ENCODE measurements at regions not wholly inside any gene's neighbourhood (a gene's known extent, or its start where the extent isn't known, plus 50 kb on each side); places are given as distances from the start of the nearest gene placed in this dataset.

DNA sequence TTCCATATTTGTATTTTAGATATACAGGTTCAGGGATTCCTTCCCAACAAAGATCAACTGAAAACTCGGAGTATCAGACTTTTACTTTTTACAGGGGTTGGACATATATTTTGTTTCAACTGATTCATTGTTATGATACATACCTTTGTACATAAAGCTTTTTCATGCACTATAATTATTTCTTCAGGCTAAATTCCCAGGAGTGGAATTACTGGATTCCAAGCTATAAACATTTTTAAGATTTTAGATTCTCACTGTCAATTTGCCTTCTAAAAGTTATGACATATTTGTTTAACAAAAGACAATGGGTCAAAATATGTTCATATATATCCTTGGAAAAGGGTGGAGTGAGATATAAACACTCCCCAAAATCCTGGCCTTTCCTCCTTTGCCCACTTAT, 449.0 kb downstream of the PDCD6IP start:
- H3K9me3 ChIP-seq (ENCODE audit: control insufficient read depth in 1 of 2, low read length in 2 of 2): no peaks in the 10 kb centered on the region
- H3K9ac ChIP-seq (ENCODE audit: low read depth in 1 of 2, low read length in 2 of 2): no peak overlapping the region
- no peaks in the 10 kb centered on the region for H3K27me3 ChIP-seq (ENCODE audit: control insufficient read depth in 1 of 2, insufficient read depth in 2 of 2, low read length in 2 of 2)
- no peaks in the 10 kb centered on the region for H3K4me1 ChIP-seq (ENCODE audit: control insufficient read depth in 1 of 2, insufficient read depth in 2 of 2, low read length in 2 of 2)
- H3K36me3 ChIP-seq (ENCODE audit: control insufficient read depth in 1 of 2, insufficient read depth in 2 of 2, low read length in 2 of 2): no peaks in the 10 kb centered on the region
- no peak overlapping the region for H3K4me3 ChIP-seq (ENCODE audit: low read depth in 1 of 2, low read length in 2 of 2)
- H3K27ac ChIP-seq (ENCODE audit: low read depth, low read length): no peak overlapping the region

DNA sequence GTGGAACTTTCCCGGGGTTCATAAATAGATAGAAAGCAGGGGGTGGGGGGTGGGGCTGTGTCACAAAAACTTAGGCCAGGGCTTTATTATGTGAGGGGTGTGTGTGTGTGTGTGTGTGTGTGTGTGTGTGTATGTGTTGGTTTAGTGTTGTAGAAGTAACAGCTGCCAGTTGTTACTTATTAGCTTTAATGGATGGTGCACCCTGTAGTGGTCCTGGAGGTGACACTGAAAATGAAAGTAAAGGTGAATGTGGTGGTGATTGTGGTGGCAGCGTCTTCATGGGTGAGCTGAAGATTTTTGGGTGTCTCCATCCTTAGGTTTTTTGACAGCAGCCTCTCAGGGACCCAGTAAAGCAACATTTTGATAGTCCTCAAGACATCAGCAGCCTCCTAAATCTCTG, 449.9 kb downstream of the PDCD6IP start:
- Histone ChIP-seq H3K4me1 (ENCODE audit: control insufficient read depth in 1 of 2, insufficient read depth in 2 of 2, low read length in 2 of 2) (no peaks in the 10 kb centered on the region), H3K36me3 (ENCODE audit: control insufficient read depth in 1 of 2, insufficient read depth in 2 of 2, low read length in 2 of 2) (no peaks in the 10 kb centered on the region), H3K9ac (ENCODE audit: low read depth in 1 of 2, low read length in 2 of 2) (no peak overlapping the region), H3K27me3 (ENCODE audit: control insufficient read depth in 1 of 2, insufficient read depth in 2 of 2, low read length in 2 of 2) (no peaks in the 10 kb centered on the region), H3K27ac (ENCODE audit: low read depth, low read length) (no peak overlapping the region), H3K9me3 (ENCODE audit: control insufficient read depth in 1 of 2, low read length in 2 of 2) (no peaks in the 10 kb centered on the region), H3K4me3 (ENCODE audit: low read depth in 1 of 2, low read length in 2 of 2) (no peak overlapping the region)

DNA sequence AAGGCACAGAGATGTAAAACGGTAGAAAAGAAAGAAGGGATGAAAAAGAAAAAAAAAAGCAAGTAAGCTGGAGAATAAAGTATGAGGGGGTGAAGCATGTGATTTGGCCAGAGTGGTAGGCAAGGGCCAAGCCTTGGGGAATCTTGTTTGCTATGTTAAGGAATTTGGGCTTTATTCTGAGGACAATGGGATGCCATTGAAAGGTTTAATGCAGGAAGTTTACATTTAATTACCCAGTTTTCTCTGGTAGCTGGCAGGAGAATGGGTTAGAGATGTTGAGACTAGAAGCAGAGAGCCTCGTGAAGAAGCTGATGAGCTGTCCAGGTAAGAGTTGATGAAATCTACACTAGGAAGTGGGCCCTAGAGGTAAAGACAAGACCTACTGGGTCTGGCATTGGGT, 455.9 kb downstream of the PDCD6IP start:
- no peak overlapping the region for H3K27ac ChIP-seq (ENCODE audit: low read depth, low read length)
- no peaks in the 10 kb centered on the region for H3K4me1 ChIP-seq (ENCODE audit: control insufficient read depth in 1 of 2, insufficient read depth in 2 of 2, low read length in 2 of 2)
- no peak overlapping the region for H3K9ac ChIP-seq (ENCODE audit: low read depth in 1 of 2, low read length in 2 of 2)
- H3K27me3 ChIP-seq (ENCODE audit: control insufficient read depth in 1 of 2, insufficient read depth in 2 of 2, low read length in 2 of 2): no peaks in the 10 kb centered on the region
- H3K4me3 ChIP-seq (ENCODE audit: low read depth in 1 of 2, low read length in 2 of 2): no peak overlapping the region
- no peaks in the 10 kb centered on the region for H3K36me3 ChIP-seq (ENCODE audit: control insufficient read depth in 1 of 2, insufficient read depth in 2 of 2, low read length in 2 of 2)
- no peaks in the 10 kb centered on the region for H3K9me3 ChIP-seq (ENCODE audit: control insufficient read depth in 1 of 2, low read length in 2 of 2)

DNA sequence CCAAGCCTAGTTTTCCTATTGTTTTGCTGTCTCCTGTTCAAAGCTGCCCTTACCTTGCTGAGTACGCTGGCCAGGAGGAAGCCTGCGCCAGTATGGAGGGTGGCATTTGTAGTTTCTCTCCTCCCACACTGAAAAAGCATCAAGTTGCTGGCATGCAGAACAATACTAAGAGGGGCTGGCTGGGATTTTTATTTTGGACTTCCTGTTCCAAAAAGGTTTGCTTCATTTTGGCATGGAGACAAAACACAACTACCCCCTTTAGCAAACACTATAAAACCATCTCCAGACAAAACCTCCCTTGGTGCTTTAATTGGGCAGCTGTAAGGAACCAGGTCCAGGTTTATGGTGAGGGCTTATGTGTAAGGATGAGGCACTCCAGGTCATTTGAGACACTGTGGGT, 457.6 kb downstream of the PDCD6IP start:
- Histone ChIP-seq H3K4me1 (ENCODE audit: control insufficient read depth in 1 of 2, insufficient read depth in 2 of 2, low read length in 2 of 2) (no peaks in the 10 kb centered on the region), H3K9me3 (ENCODE audit: control insufficient read depth in 1 of 2, low read length in 2 of 2) (no peaks in the 10 kb centered on the region), H3K27ac (ENCODE audit: low read depth, low read length) (no peak overlapping the region), H3K27me3 (ENCODE audit: control insufficient read depth in 1 of 2, insufficient read depth in 2 of 2, low read length in 2 of 2) (no peaks in the 10 kb centered on the region), H3K36me3 (ENCODE audit: control insufficient read depth in 1 of 2, insufficient read depth in 2 of 2, low read length in 2 of 2) (no peaks in the 10 kb centered on the region), H3K9ac (ENCODE audit: low read depth in 1 of 2, low read length in 2 of 2) (no peak overlapping the region), H3K4me3 (ENCODE audit: low read depth in 1 of 2, low read length in 2 of 2) (no peak overlapping the region)

DNA sequence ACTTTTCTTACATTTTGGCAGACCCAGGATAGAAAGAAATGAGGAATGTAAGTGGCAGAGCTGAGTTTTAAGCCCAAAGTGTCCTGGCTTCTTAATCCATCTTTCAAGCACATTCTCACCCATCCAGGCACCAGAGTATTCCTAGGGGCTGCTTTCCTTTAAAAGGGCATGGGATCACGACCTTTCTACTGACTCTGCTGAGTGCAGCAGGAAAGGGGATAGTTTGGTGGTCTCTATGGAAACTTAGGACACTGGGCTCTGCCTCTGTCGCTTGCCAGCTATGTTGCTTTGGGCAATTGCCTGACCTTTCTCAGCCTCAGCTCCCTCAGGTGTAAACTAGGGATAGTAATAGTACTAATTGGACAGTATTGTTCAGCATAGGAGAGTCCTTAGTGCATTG, 458.4 kb downstream of the PDCD6IP start:
- H3K9me3 ChIP-seq (ENCODE audit: control insufficient read depth in 1 of 2, low read length in 2 of 2): no peaks in the 10 kb centered on the region
- H3K4me1 ChIP-seq (ENCODE audit: control insufficient read depth in 1 of 2, insufficient read depth in 2 of 2, low read length in 2 of 2): no peaks in the 10 kb centered on the region
- no peak overlapping the region for H3K27ac ChIP-seq (ENCODE audit: low read depth, low read length)

DNA sequence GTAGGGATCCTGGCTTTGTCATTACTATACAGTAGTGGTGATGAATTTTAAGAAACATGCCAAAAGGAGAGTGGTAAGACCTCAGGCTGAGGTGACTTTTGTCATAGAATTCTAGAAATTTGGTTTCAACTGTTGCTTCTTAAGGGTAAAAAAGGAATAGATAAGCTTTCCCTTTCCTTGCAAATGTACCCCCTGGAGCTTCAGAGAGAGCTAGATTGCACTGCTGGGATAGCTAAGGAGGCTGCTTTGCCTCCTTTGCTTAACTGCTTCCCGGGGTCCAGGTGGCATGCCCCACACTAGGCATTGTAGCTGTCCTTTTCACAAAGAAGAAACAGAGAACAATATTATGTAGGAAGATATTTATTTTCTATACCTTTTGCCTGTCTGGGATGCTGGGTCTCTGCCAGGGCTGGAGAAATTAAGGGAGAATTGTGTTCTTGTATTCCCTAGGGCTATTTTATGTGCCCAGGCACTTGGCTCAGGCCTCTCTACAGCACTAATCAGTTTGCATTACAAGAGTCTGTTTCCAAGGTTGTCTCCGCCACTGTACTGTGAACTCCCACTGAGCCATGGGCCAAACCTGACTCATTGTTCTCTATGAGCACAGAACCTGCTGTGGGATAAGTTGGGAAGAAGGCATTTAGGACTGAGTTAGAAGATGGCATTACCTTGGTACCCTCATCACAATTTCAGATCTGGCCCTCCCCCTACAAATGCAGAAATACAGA, 460.0 kb downstream of the PDCD6IP start:
- H3K27ac ChIP-seq (ENCODE audit: low read depth, low read length): no peak overlapping the region
- no peak overlapping the region for H3K4me3 ChIP-seq (ENCODE audit: low read depth in 1 of 2, low read length in 2 of 2)
- H3K4me1 ChIP-seq (ENCODE audit: control insufficient read depth in 1 of 2, insufficient read depth in 2 of 2, low read length in 2 of 2): peaks cover 0 to 9% of the 10 kb centered on the region in 2 donors
- no peaks in the 10 kb centered on the region for H3K9me3 ChIP-seq (ENCODE audit: control insufficient read depth in 1 of 2, low read length in 2 of 2)
- H3K36me3 ChIP-seq (ENCODE audit: control insufficient read depth in 1 of 2, insufficient read depth in 2 of 2, low read length in 2 of 2): no peaks in the 10 kb centered on the region
- no peak overlapping the region for H3K9ac ChIP-seq (ENCODE audit: low read depth in 1 of 2, low read length in 2 of 2)
- H3K27me3 ChIP-seq (ENCODE audit: control insufficient read depth in 1 of 2, insufficient read depth in 2 of 2, low read length in 2 of 2): no peaks in the 10 kb centered on the region

More for the DNA sequence above, 458.4 kb downstream of the PDCD6IP start:
- no peaks in the 10 kb centered on the region for H3K27me3 ChIP-seq (ENCODE audit: control insufficient read depth in 1 of 2, insufficient read depth in 2 of 2, low read length in 2 of 2)
- H3K36me3 ChIP-seq (ENCODE audit: control insufficient read depth in 1 of 2, insufficient read depth in 2 of 2, low read length in 2 of 2): no peaks in the 10 kb centered on the region
- no peak overlapping the region for H3K4me3 ChIP-seq (ENCODE audit: low read depth in 1 of 2, low read length in 2 of 2)
- no peak overlapping the region for H3K9ac ChIP-seq (ENCODE audit: low read depth in 1 of 2, low read length in 2 of 2)

DNA sequence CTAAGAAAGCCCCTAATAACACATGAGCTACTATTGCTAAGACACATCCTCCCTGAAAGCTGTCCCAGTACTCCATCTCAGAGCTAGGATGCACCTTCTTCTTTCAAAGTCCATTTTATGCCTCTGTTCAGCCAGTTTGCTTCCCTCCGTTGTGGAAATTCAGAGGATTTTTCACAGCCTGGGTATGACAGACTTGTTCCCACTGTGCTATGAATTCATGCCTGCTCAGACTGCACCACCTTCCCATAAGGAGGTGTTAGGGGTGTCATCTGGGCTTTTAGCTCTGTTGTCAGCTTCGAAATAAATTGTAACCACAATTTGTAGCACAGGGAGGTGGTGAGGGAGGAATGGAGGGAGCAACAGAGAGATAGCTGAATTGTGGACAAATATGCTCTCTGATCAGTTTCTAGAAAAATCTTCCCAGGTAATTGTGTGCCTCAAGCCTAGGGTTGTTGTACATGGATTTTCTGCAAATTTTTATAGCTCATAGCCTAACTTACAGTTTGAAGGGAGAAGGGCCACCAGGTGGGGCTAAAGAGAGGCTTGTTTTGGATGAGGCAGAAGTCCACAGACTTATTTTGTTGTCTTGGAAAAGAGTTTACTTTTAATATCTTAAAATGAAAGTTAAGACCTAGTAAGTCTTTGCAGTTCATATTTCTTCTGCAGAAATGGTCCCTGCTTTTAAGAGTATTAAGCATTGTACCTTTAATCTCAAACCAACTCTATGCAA, 462.0 kb downstream of the PDCD6IP start:
- Histone ChIP-seq H3K9ac (ENCODE audit: low read depth in 1 of 2, low read length in 2 of 2) (no peak overlapping the region), H3K36me3 (ENCODE audit: control insufficient read depth in 1 of 2, insufficient read depth in 2 of 2, low read length in 2 of 2) (no peaks in the 10 kb centered on the region), H3K4me1 (ENCODE audit: control insufficient read depth in 1 of 2, insufficient read depth in 2 of 2, low read length in 2 of 2) (peaks cover 0 to 9% of the 10 kb centered on the region in 2 donors), H3K27ac (ENCODE audit: low read depth, low read length) (no peak overlapping the region), H3K4me3 (ENCODE audit: low read depth in 1 of 2, low read length in 2 of 2) (no peak overlapping the region), H3K9me3 (ENCODE audit: control insufficient read depth in 1 of 2, low read length in 2 of 2) (no peaks in the 10 kb centered on the region), H3K27me3 (ENCODE audit: control insufficient read depth in 1 of 2, insufficient read depth in 2 of 2, low read length in 2 of 2) (no peaks in the 10 kb centered on the region)

DNA sequence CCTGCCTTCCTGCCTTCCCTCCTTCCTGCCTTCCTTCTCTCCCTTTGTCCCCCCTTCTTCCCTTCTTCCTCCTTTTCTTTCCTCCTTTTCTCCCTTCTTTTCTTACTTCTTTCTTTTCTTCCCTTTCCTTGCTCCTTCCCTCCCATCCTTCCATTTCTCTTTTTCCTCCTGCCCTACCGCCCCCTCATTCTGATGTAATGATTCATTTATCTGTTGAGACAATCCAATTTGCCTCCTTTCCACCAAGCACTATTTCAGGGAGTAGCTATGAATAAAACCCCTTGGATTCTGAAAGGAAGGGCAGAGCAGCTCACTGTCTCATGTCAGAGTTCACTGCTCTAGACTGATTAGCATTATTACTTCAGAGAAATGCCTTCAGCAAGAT, 462.6 kb downstream of the PDCD6IP start:
- Histone ChIP-seq H3K27me3 (ENCODE audit: control insufficient read depth in 1 of 2, insufficient read depth in 2 of 2, low read length in 2 of 2) (no peaks in the 10 kb centered on the region), H3K36me3 (ENCODE audit: control insufficient read depth in 1 of 2, insufficient read depth in 2 of 2, low read length in 2 of 2) (no peaks in the 10 kb centered on the region), H3K27ac (ENCODE audit: low read depth, low read length) (no peak overlapping the region), H3K9ac (ENCODE audit: low read depth in 1 of 2, low read length in 2 of 2) (no peak overlapping the region), H3K4me3 (ENCODE audit: low read depth in 1 of 2, low read length in 2 of 2) (no peak overlapping the region), H3K9me3 (ENCODE audit: control insufficient read depth in 1 of 2, low read length in 2 of 2) (no peaks in the 10 kb centered on the region), H3K4me1 (ENCODE audit: control insufficient read depth in 1 of 2, insufficient read depth in 2 of 2, low read length in 2 of 2) (peaks cover 0 to 9% of the 10 kb centered on the region in 2 donors)

DNA sequence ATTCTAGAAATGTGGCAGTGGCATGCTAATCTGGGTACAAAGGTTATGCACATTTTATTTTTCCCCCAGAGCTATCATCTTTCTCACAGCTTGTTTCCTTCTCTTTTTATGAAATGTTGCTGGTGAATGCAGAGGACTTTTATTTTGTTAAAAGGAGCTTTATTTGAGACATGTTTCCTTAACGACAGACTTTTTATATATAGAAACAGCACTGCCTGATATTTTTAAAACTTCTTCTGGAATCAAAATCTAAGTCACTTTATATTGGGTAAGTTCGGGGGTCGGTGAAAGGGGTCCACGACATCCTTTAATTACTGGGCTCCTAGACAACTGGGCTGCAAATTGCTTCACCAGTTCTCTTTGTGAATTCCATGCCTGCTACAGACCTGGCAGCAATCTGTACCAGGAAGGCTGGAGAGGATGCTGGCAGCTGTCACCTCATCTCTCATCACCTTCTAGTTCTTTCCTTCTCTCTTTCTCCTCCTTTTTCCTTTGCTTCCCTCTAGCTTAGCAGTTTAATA, 464.7 kb downstream of the PDCD6IP start:
- no peaks in the 10 kb centered on the region for H3K27me3 ChIP-seq (ENCODE audit: control insufficient read depth in 1 of 2, insufficient read depth in 2 of 2, low read length in 2 of 2)
- no peaks in the 10 kb centered on the region for H3K9me3 ChIP-seq (ENCODE audit: control insufficient read depth in 1 of 2, low read length in 2 of 2)
- no peaks in the 10 kb centered on the region for H3K36me3 ChIP-seq (ENCODE audit: control insufficient read depth in 1 of 2, insufficient read depth in 2 of 2, low read length in 2 of 2)
- H3K9ac ChIP-seq (ENCODE audit: low read depth in 1 of 2, low read length in 2 of 2): no peak overlapping the region
- no peak overlapping the region for H3K27ac ChIP-seq (ENCODE audit: low read depth, low read length)
- H3K4me1 ChIP-seq (ENCODE audit: control insufficient read depth in 1 of 2, insufficient read depth in 2 of 2, low read length in 2 of 2): peaks cover 0 to 13% of the 10 kb centered on the region in 2 donors
- no peak overlapping the region for H3K4me3 ChIP-seq (ENCODE audit: low read depth in 1 of 2, low read length in 2 of 2)

DNA sequence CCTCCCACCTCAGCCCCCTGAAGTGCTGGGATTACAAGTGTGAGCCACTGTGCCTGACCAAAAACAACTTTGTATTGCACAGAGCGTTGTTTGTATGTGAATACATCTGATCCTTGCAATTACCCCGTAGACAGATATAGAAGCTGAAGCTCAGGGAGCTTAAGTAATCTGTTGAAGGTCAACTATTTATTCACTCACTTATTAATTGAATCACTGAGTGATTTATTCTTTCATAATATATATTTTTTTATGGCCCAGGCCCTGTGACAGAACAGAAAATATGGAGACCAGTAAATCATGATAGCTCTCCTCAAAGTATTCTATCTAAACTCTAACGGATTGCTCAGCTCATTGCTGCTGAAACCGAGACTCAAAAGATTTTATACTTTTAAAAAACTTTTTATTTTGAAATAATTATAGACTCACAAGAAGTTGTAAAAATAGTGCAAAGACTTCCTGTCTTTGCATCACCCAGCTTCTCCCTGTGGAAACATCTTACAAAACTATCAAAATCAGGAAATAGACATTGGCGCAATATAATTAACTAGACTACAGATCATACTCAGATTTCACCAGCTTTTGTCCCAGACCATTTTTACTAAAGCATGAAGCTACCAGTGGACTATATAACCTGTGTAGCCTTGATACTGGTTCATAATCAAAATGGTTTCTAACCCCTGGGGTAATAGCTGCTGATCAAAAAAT, 466.1 kb downstream of the PDCD6IP start:
- Histone ChIP-seq H3K9ac (ENCODE audit: low read depth in 1 of 2, low read length in 2 of 2) (no peak overlapping the region), H3K4me1 (ENCODE audit: control insufficient read depth in 1 of 2, insufficient read depth in 2 of 2, low read length in 2 of 2) (peaks cover 0 to 16% of the 10 kb centered on the region in 2 donors), H3K4me3 (ENCODE audit: low read depth in 1 of 2, low read length in 2 of 2) (no peak overlapping the region), H3K27me3 (ENCODE audit: control insufficient read depth in 1 of 2, insufficient read depth in 2 of 2, low read length in 2 of 2) (no peaks in the 10 kb centered on the region), H3K9me3 (ENCODE audit: control insufficient read depth in 1 of 2, low read length in 2 of 2) (no peaks in the 10 kb centered on the region), H3K27ac (ENCODE audit: low read depth, low read length) (no peak overlapping the region), H3K36me3 (ENCODE audit: control insufficient read depth in 1 of 2, insufficient read depth in 2 of 2, low read length in 2 of 2) (no peaks in the 10 kb centered on the region)
